Retina (tissue), 1 donor: ENCODE measurements at regions not wholly inside any gene's neighbourhood (a gene's known extent, or its start where the extent isn't known, plus 50 kb on each side); places are given as distances from the start of the nearest gene placed in this dataset.
A peak's percentile ranks its signal among the peaks of the same experiment; 100 is the strongest.

Experiments used
- DNase-seq: peaks from one replicate; pipeline ENCODE4 v3.0.0-alpha.2; 2016

- DNase-seq, result no peak
These were observed 140.3 kb downstream of the ZC3H11B start for GRCh38 chr1:219472596-219472995.

GRCh38 chr1:219467524-219467923, 145.4 kb downstream of the ZC3H11B start:
- no peak for DNase-seq

DNA sequence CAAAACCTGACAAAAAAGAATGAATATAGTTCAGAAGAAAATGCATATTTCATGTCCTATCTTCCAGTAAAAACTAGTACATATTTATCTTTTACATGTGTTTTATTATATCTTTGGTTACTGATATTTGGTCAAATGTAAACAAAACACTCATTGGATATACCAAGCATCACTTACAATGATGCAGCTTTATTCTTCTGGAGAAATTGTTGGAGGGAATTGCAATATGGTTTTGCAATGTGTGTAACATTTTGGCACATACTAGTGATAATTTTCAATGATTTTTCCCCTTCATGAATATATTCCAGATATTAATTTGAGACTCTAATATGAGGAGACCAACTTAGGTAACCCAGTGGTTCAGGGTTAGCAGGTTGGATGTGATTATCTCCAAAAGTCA, 146.1 kb downstream of the ZC3H11B start:
- DNase-seq, result no peak

- no peak for DNase-seq
These were observed 147.5 kb downstream of the ZC3H11B start for GRCh38 chr1:219465212-219466093.

DNA sequence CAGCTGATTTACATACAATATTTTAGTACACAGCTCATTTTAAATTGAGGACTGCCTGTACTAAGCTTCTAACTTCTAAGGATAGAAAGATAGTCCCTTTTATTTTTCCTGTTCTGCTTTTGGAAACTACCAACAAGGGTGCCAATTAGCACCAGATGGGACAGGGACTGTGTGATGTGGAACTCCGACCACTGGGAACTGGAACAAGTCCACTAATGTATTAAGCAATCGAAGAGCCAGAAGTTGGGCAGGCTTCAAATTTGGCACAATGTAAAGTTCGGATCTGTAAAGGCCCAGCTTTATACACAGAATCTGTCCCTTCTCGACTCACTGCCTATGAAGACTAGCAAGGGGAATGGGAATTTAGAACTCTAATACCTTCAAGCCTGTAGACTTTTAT, 149.3 kb downstream of the ZC3H11B start:
- DNase-seq, result no peak

- DNase-seq, result no peak
These were observed 150.9 kb downstream of the ZC3H11B start for GRCh38 chr1:219461981-219462400.

DNA sequence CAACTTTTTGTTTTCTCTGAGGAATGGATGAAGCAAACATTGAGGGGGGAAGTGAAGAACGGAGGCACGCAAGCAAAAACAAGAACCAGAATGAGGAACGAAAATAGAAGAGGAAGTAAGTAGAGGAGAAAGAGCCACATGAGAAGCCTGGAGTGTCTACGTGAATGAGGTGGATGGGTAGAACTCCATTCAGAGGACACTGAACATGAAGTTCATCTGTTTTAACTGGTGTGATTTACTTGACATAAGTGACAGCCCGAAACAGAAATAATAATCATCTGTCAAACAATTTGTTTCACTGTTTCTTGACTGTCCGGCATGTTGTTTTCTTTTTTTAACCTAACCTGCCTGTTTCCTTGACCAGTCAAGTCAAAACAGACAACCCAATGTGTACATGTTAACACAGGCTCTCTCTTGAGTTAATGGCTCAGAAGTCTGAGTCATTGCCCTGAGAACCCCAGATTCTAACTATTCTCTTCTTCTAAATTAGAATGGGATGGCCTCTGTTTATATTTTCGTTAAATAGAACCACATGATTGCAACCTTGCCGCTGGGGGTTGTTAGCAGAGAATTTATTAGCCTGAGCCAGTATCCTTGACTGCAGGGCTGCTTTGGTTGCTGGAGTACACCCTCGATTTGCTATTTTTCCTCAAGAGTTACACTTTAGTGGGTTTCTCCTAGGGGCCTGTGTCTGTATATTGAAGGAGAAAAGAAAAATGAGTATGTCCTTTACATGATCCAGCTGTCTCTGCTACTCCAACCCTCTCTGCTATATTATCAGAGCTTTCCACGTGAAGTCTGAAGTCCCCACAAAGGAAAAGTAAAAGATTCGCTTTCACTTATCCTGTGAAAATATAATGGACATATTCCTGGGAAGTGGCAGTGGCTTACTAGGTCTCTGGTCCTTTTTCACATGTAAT, 151.7 kb downstream of the ZC3H11B start:
- DNase-seq, result no peak

- DNase-seq, result no peak
These were observed 152.6 kb downstream of the ZC3H11B start for GRCh38 chr1:219460081-219460895.

GRCh38 chr1:219459351-219460080, 153.4 kb downstream of the ZC3H11B start:
- peak; percentile 8 for DNase-seq

GRCh38 chr1:219446288-219446687, 166.6 kb downstream of the ZC3H11B start:
- peak; percentile 18 for DNase-seq

- DNase-seq, result no peak
These were observed 167.0 kb downstream of the ZC3H11B start for GRCh38 chr1:219445864-219446263.

GRCh38 chr1:219444474-219444873, 168.4 kb downstream of the ZC3H11B start:
- DNase-seq, result no peak

DNA sequence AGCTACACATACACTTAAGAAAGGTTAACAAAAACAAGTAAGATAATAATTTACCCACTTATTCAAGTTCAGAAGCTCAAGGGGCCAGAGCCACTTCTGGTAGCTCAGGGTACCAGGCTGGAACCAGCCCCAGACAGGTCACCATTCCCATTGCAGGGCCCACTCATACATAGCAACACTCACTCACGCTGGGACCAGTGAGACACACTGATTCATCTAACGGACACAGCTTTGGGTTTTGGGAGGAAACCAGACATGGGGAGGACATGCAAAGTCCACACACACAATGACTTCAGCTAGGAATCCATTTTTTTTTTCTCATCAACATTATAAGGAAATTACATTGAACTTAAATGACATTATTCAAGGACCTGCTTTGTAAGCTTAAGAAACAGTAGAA, 169.1 kb downstream of the ZC3H11B start:
- no peak for DNase-seq

- no peak for DNase-seq
These were observed 170.3 kb downstream of the ZC3H11B start for GRCh38 chr1:219442611-219443061.

- no peak for DNase-seq
These were observed 171.0 kb downstream of the ZC3H11B start for GRCh38 chr1:219441884-219442283.

GRCh38 chr1:219439376-219439775, 173.5 kb downstream of the ZC3H11B start:
- no peak for DNase-seq

DNA sequence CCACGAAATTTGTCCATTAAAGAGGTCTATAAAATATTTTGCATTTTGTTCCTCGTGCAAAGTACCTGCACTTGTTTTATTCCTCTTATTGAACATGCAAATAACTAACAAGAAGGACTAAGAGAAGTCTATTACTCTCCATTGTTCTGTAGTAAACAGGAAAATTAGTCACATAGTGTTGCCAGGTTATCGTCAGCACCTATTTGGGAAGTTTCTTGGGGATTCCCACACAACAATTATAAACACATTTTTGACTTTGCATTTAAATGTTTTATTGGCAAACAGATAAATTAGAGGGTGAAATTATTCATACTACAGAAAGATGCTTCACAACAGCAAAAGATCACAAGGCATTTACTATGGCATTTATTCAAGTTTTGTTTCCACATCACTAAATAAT, 174.5 kb downstream of the ZC3H11B start:
- no peak for DNase-seq

- DNase-seq, result no peak
These were observed 178.0 kb downstream of the ZC3H11B start for GRCh38 chr1:219434923-219435297.

GRCh38 chr1:219434285-219434922, 178.5 kb downstream of the ZC3H11B start:
- no peak for DNase-seq

- no peak for DNase-seq
These were observed 179.3 kb downstream of the ZC3H11B start for GRCh38 chr1:219433496-219434131.

- DNase-seq, result no peak
These were observed 179.9 kb downstream of the ZC3H11B start for GRCh38 chr1:219433001-219433400.
